ENCODE measurements at regions not wholly inside any gene's neighbourhood (a gene's known extent, or its start where the extent isn't known, plus 50 kb on each side); places are given as distances from the start of the nearest gene placed in this dataset.

DNA sequence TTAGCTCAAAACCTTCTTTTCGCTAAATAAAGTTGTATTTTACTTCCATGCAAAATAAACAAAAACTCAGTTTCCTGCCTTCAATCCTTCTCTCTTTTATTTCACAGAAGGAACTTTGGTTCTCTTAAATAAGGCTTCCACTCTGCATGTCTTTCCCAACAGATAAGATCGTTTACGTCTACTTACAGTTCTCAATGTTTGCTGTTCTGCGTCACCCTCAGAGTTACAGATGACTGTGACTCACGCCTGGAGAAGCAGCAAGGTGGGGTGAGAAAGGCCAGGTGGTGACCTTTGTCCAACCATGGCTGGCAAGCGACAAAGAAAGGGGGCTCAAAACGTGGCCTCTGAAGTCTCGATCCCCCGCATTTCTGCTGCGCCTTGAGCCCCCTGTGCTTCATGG is 51.4 kb upstream of the RPS6KA2 start:
- TF ChIP-seq, protein P1, sequence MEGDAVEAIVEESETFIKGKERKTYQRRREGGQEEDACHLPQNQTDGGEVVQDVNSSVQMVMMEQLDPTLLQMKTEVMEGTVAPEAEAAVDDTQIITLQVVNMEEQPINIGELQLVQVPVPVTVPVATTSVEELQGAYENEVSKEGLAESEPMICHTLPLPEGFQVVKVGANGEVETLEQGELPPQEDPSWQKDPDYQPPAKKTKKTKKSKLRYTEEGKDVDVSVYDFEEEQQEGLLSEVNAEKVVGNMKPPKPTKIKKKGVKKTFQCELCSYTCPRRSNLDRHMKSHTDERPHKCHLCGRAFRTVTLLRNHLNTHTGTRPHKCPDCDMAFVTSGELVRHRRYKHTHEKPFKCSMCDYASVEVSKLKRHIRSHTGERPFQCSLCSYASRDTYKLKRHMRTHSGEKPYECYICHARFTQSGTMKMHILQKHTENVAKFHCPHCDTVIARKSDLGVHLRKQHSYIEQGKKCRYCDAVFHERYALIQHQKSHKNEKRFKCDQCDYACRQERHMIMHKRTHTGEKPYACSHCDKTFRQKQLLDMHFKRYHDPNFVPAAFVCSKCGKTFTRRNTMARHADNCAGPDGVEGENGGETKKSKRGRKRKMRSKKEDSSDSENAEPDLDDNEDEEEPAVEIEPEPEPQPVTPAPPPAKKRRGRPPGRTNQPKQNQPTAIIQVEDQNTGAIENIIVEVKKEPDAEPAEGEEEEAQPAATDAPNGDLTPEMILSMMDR (IDR thresholded peaks at IDR 0.05; ENCODE audit: extremely low read depth, insufficient read depth, missing control alignments) = no peak
- DNase-seq (ENCODE audit: low spot score) = no peak
- in situ Hi-C loops (cut with MboI; ENCODE audit: low pct_unique_long_range_greater_than_20kb, low sequenced_read_pairs, unreplicated experiment) = no loop called here

DNA sequence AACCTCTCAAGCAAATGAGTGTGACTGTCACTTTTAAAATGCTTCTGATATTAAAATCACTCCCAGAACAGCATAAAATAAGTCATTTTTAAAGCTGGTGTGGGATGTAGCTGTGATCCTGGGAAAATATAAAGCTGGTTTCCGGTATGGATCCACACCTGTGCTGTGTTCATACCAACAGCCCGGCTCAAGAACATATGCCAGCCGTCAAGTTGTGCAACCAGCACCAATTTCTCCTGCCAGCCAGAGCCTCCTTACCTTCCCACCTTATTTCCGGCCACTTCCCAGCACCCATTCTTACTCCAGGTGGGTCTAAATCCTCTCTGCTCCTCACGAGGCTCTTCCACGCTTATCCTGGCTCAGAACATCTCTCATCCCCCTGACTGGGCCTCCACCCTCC is 50.9 kb upstream of the RPS6KA2 start:
- TF ChIP-seq, protein P1 (IDR thresholded peaks at IDR 0.05; ENCODE audit: extremely low read depth, insufficient read depth, missing control alignments) = no peak
- no peak for DNase-seq (ENCODE audit: low spot score)
- in situ Hi-C loops (cut with MboI; ENCODE audit: low pct_unique_long_range_greater_than_20kb, low sequenced_read_pairs, unreplicated experiment) = no loop called here

All from GM13977 (cell line).